Adrenal gland (tissue), 9 donors: ENCODE measurements at regions not wholly inside any gene's neighbourhood (a gene's known extent, or its start where the extent isn't known, plus 50 kb on each side); places are given as distances from the start of the nearest gene placed in this dataset.

Experiments used
- DNase-seq, 7 donors: peaks; one replicate each; pipeline ENCODE4 v3.0.0-alpha.2; 2019 to 2020
- H3K27ac ChIP-seq, 5 donors: fragments of 200-600 bp; sonication (generic) in 4 of 5; 1 replicate in 3 of 5; 2 replicates in 2 of 5; pipeline versions ENCODE4 v1.5.1 to v1.8.0; 2016 to 2020; ENCODE audit warnings: mild to moderate bottlenecking in 1 of 5
- H3K27me3 ChIP-seq: fragments of 200-600 bp; 2 replicates; pipeline ENCODE4 v1.8.0; 2021
- H3K36me3 ChIP-seq, 2 donors: fragments of 200-600 bp; replicated peaks in 1 of 2; 1 replicate in 1 of 2; 2 replicates in 1 of 2; pipeline versions ENCODE4 v1.5.1 to v1.8.0; 2018 to 2022
- H3K4me1 ChIP-seq, 2 donors: fragments of 200-600 bp; replicated peaks in 1 of 2; 1 replicate in 1 of 2; 2 replicates in 1 of 2; pipeline versions ENCODE4 v1.5.1 to v1.8.0; 2018 to 2021
- H3K4me3 ChIP-seq, 4 donors: fragments of 200-600 bp; sonication (generic) in 3 of 4; one replicate each; pipeline ENCODE4 v1.5.1; 2016 to 2018
- H3K9me3 ChIP-seq, 3 donors: fragments of 200-600 bp; sonication (generic) in 1 of 3; replicated peaks in 1 of 3; 1 replicate in 2 of 3; 2 replicates in 1 of 3; pipeline versions ENCODE4 v1.5.1 to v1.8.0; 2016 to 2021
- CTCF ChIP-seq, 6 experiments: fragments of 450-650 bp in 4 of 6; fragments of 200-600 bp in 2 of 6; sonication (generic) in 1 of 6; IDR thresholded peaks; 1 replicate in 5 of 6; 2 replicates in 1 of 6; pipeline versions ENCODE4 v1.5.1 to v1.8.0; 2016 to 2021; ENCODE audit warnings: antibody characterized with exemption in 6 of 6, mild to moderate bottlenecking in 2 of 6, moderate library complexity in 1 of 6
- POLR2A ChIP-seq, 2 donors: fragments of 450-650 bp; IDR thresholded peaks; one replicate each; pipeline ENCODE4 v1.6.1; 2017; ENCODE audit warnings: antibody characterized with exemption in 2 of 2, mild to moderate bottlenecking in 2 of 2, moderate library complexity in 1 of 2
- WGBS, 4 donors: extraction: QIAGEN DNeasy Blood & Tissue Kit in 2 of 4; methylation state at CpG; one replicate each; pipeline versions ENCODE4 v1.1.5 to v1.1.7; 2013 to 2017; 5-methylcytosine and 5-hydroxymethylcytosine counted together
- intact Hi-C, 2 donors: fragments of 100-400 bp; cut with DNase I; formaldehyde crosslinking; loops; one replicate each; pipeline versions ENCODE4 v1.14.1 to v1.15.0; 2022 to 2023
- donor health status: healthy with polysubstance abuse.
- donor health status: Bipolar disorder and iron deficiency.
- donor health status: DM: yes; HTN: yes; CAD: no.
- donor health status: DM: no; HTN: no; CAD: no.
- donor health status: DM: no; HTN: no; CAD: no.

- Histone ChIP-seq H3K4me1 (no peaks in the 10 kb centered on the region), H3K9me3 (no peaks in the 10 kb centered on the region), H3K36me3 (no peaks in the 10 kb centered on the region), H3K27me3 (no peaks in the 10 kb centered on the region), H3K4me3 (no peak overlapping the region), H3K27ac (no peak overlapping the region)
- TF ChIP-seq CTCF (IDR thresholded peaks at IDR 0.05) (no peak), POLR2A (IDR thresholded peaks at IDR 0.05) (no peak)
- WGBS, 4 donors: 94 to 98% (median 96%) methylated on average over 1 of the region's 1 CpG
- intact Hi-C loops: no loop called here
- DNase-seq: no peak
These were observed 156.0 kb upstream of the ZC3H15 start for GRCh38 chr2:186330050-186330449.

- H3K27ac ChIP-seq: no peak overlapping the region
- H3K4me1 ChIP-seq: no peaks in the 10 kb centered on the region
- H3K36me3 ChIP-seq: no peaks in the 10 kb centered on the region
- no peak for DNase-seq
- H3K27me3 ChIP-seq: no peaks in the 10 kb centered on the region
- no peak for TF ChIP-seq CTCF (IDR thresholded peaks at IDR 0.05)
- TF ChIP-seq POLR2A (IDR thresholded peaks at IDR 0.05): no peak
- 74 to 94% (median 84%) methylated on average over 1 of the region's 1 CpG for WGBS, 4 donors
- intact Hi-C loops: no loop called here
- no peaks in the 10 kb centered on the region for H3K9me3 ChIP-seq
- H3K4me3 ChIP-seq: no peak overlapping the region
These were observed 146.3 kb upstream of the ZC3H15 start for GRCh38 chr2:186339716-186340115.

- Histone ChIP-seq H3K27ac (no peak overlapping the region), H3K36me3 (no peaks in the 10 kb centered on the region), H3K27me3 (no peaks in the 10 kb centered on the region), H3K4me1 (peaks cover 0 to 7% of the 10 kb centered on the region in 2 donors), H3K4me3 (no peak overlapping the region), H3K9me3 (no peaks in the 10 kb centered on the region)
- intact Hi-C loops: no loop called here
- WGBS, 4 donors: 93 to 98% (median 95%) methylated on average over 1 of the region's 1 CpG
- TF ChIP-seq POLR2A (IDR thresholded peaks at IDR 0.05): no peak
- TF ChIP-seq CTCF (IDR thresholded peaks at IDR 0.05): no peak
- no peak for DNase-seq
These were observed 144.0 kb upstream of the ZC3H15 start for GRCh38 chr2:186342029-186342428.

- Histone ChIP-seq H3K4me1 (peaks cover 0 to 24% of the 10 kb centered on the region in 2 donors), H3K27me3 (no peaks in the 10 kb centered on the region), H3K9me3 (no peaks in the 10 kb centered on the region), H3K27ac (no peak overlapping the region), H3K36me3 (no peaks in the 10 kb centered on the region), H3K4me3 (no peak overlapping the region)
- intact Hi-C loops: no loop called here
- no peak for DNase-seq
- no peak for TF ChIP-seq CTCF (IDR thresholded peaks at IDR 0.05)
- no peak for TF ChIP-seq POLR2A (IDR thresholded peaks at IDR 0.05)
- 66 to 80% (median 72%) methylated on average over 5 of the region's 5 CpGs for WGBS, 4 donors
These were observed 140.3 kb upstream of the ZC3H15 start for GRCh38 chr2:186345745-186346144.
